ENCODE measurements at regions not wholly inside any gene's neighbourhood (a gene's known extent, or its start where the extent isn't known, plus 50 kb on each side); places are given as distances from the start of the nearest gene placed in this dataset.

DNA sequence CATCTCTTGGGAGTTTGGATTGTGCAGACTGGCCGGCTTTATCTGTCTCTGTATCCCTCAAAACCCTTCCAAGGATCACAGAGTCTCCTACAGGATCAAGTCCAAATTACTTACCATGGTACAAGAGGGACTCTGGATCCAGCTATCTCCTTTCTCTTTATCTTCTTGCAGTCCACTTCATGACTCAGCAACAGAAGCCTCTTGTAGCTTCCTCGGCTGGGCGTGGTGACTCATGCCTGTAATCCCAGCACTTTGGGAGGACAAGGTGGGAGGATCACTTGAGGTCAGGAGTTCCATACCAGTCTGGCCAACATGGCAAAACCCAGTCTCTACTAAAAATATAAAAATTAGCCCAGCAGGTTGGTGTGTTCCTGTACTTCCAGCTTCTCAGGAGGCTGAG, 189.7 kb downstream of the BCAT1 start:
- no peak for TF ChIP-seq POLR2A (IDR thresholded peaks at IDR 0.05)
- TF ChIP-seq, protein P1, sequence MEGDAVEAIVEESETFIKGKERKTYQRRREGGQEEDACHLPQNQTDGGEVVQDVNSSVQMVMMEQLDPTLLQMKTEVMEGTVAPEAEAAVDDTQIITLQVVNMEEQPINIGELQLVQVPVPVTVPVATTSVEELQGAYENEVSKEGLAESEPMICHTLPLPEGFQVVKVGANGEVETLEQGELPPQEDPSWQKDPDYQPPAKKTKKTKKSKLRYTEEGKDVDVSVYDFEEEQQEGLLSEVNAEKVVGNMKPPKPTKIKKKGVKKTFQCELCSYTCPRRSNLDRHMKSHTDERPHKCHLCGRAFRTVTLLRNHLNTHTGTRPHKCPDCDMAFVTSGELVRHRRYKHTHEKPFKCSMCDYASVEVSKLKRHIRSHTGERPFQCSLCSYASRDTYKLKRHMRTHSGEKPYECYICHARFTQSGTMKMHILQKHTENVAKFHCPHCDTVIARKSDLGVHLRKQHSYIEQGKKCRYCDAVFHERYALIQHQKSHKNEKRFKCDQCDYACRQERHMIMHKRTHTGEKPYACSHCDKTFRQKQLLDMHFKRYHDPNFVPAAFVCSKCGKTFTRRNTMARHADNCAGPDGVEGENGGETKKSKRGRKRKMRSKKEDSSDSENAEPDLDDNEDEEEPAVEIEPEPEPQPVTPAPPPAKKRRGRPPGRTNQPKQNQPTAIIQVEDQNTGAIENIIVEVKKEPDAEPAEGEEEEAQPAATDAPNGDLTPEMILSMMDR (IDR thresholded peaks at IDR 0.05), result no peak
- 74 to 77% methylated on average over 3 of the region's 3 CpGs for WGBS, 2 donors
- no peak overlapping the region for H3K27ac ChIP-seq
- no peaks in the 10 kb centered on the region for H3K36me3 ChIP-seq
- no peak overlapping the region for H3K4me3 ChIP-seq
- no peaks in the 10 kb centered on the region for H3K27me3 ChIP-seq
- H3K9me3 ChIP-seq, result no peaks in the 10 kb centered on the region
- no peak for DNase-seq
- intact Hi-C loops (cut with DNase I), result no loop called here
- peaks cover 0 to 14% (median 0%) of the 10 kb centered on the region in 3 donors for H3K4me1 ChIP-seq

DNA sequence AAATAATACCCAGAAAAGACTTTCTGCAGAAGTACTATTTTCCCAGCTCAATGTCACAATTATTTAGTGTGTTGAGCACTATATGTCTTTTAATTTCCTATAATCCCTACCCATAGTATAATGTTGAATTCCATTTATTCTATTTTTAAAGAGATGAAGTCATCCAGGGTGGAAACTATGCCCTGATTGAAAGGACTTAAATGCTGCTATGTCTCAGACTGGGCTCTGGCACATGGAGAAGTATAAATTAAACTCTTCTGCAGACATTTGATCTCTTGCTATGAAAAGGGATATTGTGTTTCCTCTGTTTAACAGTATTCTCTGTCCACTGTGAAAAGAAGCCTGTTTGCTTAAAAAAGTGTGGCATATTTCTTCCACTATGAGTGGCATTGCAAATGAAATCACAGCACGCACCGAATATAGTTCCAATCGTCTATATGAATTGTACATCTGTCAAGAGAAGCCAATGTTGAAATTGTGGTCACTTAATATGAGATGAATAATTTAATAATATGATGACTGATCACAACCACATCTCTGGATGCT, 192.3 kb downstream of the BCAT1 start:
- 82 to 90% methylated on average over 3 of the region's 3 CpGs for WGBS, 2 donors
- Histone ChIP-seq H3K27me3 (no peaks in the 10 kb centered on the region), H3K36me3 (no peaks in the 10 kb centered on the region), H3K27ac (peak overlapping the region in 1 of 4 donors; percentile 15), H3K4me1 (peaks cover 0 to 14% (median 0%) of the 10 kb centered on the region in 3 donors), H3K4me3 (no peak overlapping the region), H3K9me3 (no peaks in the 10 kb centered on the region)
- DNase-seq, result no peak
- TF ChIP-seq POLR2A (IDR thresholded peaks at IDR 0.05), result no peak
- TF ChIP-seq, protein P1 (IDR thresholded peaks at IDR 0.05), result no peak
- intact Hi-C loops (cut with DNase I), result no loop called here

DNA sequence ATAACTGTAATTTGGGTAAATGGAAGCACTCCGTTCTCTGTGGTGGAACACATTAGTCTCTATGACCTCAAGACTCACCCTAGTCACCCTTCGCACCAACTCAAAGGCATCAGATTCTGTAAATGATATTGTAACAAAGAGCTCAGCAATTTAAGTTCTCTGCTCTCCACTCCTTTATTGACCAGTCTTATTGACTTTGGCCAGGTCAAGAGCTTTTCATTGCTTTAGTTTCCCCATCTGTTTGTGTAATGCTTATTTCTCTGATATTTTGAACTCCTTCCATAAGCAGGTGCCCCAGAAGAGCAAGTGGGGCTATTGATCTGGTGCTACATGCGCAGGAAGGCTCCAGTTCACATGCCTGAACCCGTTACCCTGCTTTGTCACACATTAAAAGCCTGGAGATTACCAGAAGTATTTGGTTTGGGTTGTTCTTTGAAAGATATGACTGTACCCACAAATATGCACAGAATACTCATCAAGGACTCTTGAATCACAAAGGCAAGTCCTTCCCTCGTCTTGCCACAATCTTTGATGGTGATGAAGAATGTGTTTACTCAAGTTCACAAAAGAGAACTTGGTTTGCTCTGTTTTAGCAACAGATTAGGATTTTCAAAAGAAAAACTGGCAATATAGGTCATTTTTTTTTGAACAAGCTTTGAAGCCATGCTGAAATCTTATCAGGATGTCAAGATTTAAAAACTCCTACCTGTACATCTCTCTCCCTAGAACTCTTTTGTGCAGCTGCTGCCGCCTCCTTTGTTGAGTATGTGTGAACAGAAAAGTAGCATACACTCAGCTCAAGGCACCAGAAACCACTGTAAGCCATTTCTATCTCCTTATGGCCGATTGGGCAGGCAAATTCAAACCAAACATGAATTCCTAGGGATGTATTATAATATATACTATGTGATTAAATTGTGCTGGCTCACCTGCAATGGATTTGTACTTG, 193.9 kb downstream of the BCAT1 start:
- no peaks in the 10 kb centered on the region for H3K27me3 ChIP-seq
- no peak for DNase-seq
- H3K4me3 ChIP-seq, result no peak overlapping the region
- peak overlapping the region in 2 of 4 donors; percentile 34 to 35 for H3K27ac ChIP-seq
- intact Hi-C loops (cut with DNase I), result no loop called here
- H3K36me3 ChIP-seq, result no peaks in the 10 kb centered on the region
- peaks cover 0 to 14% (median 0%) of the 10 kb centered on the region in 3 donors for H3K4me1 ChIP-seq
- WGBS, 2 donors, result 40 to 55% methylated on average over 7 of the region's 7 CpGs
- TF ChIP-seq POLR2A (IDR thresholded peaks at IDR 0.05), result no peak
- TF ChIP-seq, protein P1 (IDR thresholded peaks at IDR 0.05), result no peak
- no peaks in the 10 kb centered on the region for H3K9me3 ChIP-seq

DNA sequence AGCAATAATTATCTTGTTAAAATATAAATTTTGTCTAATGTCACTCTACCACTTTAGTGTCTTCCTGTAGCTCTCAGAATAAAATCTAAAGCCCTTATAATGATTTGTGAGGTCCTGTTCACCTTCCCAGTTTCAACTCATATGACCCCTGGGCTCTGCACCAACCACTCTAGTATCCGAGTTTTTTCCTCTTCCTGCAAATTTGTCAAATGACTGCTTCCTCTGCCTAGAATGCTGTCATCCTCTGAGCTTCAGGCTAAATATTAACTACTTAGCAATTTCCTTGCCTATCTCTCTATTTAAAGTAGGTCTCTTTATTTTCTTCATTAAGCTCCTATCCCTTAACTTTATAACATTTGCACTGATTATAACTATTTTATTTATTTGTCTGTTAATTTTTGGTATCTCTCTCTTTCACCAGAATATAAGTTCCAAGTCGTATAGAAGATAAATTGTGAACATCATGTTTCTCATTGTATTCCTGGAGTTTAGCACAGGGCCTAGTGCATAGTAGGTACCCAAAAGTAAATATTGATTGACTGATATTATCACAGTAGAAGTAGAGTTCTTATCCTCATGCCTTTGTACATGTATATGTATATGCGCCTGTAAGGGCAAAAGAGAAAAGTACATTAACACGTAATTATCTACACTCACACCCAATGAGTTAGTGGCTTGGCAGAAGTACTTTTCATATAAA, 196.0 kb downstream of the BCAT1 start:
- Histone ChIP-seq H3K4me3 (no peak overlapping the region), H3K9me3 (no peaks in the 10 kb centered on the region), H3K27me3 (no peaks in the 10 kb centered on the region), H3K4me1 (peaks cover 0 to 14% (median 0%) of the 10 kb centered on the region in 3 donors), H3K27ac (no peak overlapping the region), H3K36me3 (no peaks in the 10 kb centered on the region)
- no peak for DNase-seq
- intact Hi-C loops (cut with DNase I), result no loop called here
- WGBS, 2 donors, result 72 to 79% methylated on average over 4 of the region's 4 CpGs
- TF ChIP-seq, protein P1 (IDR thresholded peaks at IDR 0.05), result no peak
- no peak for TF ChIP-seq POLR2A (IDR thresholded peaks at IDR 0.05)

DNA sequence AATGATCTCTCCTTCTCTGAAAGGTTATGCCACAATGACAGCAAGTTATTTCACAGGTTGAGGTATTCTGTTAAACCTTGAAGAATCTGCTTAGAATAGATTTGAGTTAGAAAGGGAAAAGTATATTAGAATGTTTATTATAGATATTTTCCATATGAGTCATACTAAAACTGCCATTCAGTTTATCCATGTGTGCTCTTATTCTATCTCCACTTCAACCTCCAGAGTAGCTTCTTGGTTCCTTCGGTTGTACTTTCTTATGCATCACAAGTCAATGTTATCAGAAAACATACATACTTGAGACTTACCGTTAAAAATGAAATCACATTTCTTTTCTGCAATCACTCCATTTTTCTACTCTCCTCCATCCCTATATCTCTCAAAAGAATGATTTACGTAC, 197.7 kb downstream of the BCAT1 start:
- Histone ChIP-seq H3K27me3 (no peaks in the 10 kb centered on the region), H3K4me1 (peaks cover 0 to 14% (median 0%) of the 10 kb centered on the region in 3 donors), H3K36me3 (no peaks in the 10 kb centered on the region), H3K4me3 (no peak overlapping the region), H3K9me3 (no peaks in the 10 kb centered on the region), H3K27ac (no peak overlapping the region)
- 78 to 80% methylated on average over 3 of the region's 3 CpGs for WGBS, 2 donors
- intact Hi-C loops (cut with DNase I), result no loop called here
- no peak for DNase-seq
- TF ChIP-seq POLR2A (IDR thresholded peaks at IDR 0.05), result no peak
- TF ChIP-seq, protein P1 (IDR thresholded peaks at IDR 0.05), result no peak
